Suppressor macrophage treated with lipopolysaccharide for 4 hours (primary cell): ENCODE measurements at regions not wholly inside any gene's neighbourhood (a gene's known extent, or its start where the extent isn't known, plus 50 kb on each side); places are given as distances from the start of the nearest gene placed in this dataset.

ENCODE experiments used
- DNase-seq: peaks from one replicate; pipeline ENCODE4 v3.0.0-alpha.2; 2020

GRCh38 chr2:189268763-189269162 lies 89.2 kb upstream of the COL5A2 start:
- no peak for DNase-seq

GRCh38 chr2:189273734-189274133 lies 94.2 kb upstream of the COL5A2 start:
- DNase-seq: no peak

GRCh38 chr2:189274361-189274760 lies 94.8 kb upstream of the COL5A2 start:
- DNase-seq: no peak

- DNase-seq: peak; percentile 29
Observed at GRCh38 chr2:189276277-189276676, 96.7 kb upstream of the COL5A2 start.

- DNase-seq: no peak
Observed at GRCh38 chr2:189281201-189281600, 101.6 kb upstream of the COL5A2 start.

- DNase-seq: no peak
Observed at GRCh38 chr2:189285349-189285748, 105.8 kb upstream of the COL5A2 start.

- no peak for DNase-seq
Observed at GRCh38 chr2:189285962-189286645, 106.5 kb upstream of the COL5A2 start.

GRCh38 chr2:189287363-189287762 lies 107.8 kb upstream of the COL5A2 start:
- DNase-seq: no peak

GRCh38 chr2:189287982-189288521 lies 108.5 kb upstream of the COL5A2 start:
- DNase-seq: no peak

GRCh38 chr2:189291460-189291859 lies 111.9 kb upstream of the COL5A2 start:
- no peak for DNase-seq

GRCh38 chr2:189293164-189293563 lies 113.6 kb upstream of the COL5A2 start:
- DNase-seq: no peak

- no peak for DNase-seq
Observed at GRCh38 chr2:189297446-189297845, 117.9 kb upstream of the COL5A2 start.

- no peak for DNase-seq
Observed at GRCh38 chr2:189298038-189298437, 118.5 kb upstream of the COL5A2 start.

- DNase-seq: no peak
Observed at GRCh38 chr2:189298481-189298880, 118.9 kb upstream of the COL5A2 start.

GRCh38 chr2:189299974-189300373 lies 120.4 kb upstream of the COL5A2 start:
- DNase-seq: no peak

GRCh38 chr2:189300916-189301315 lies 121.4 kb upstream of the COL5A2 start:
- DNase-seq: no peak

- DNase-seq: no peak
Observed at GRCh38 chr2:189302274-189302948, 122.8 kb upstream of the COL5A2 start.

GRCh38 chr2:189304360-189304759 lies 124.8 kb upstream of the COL5A2 start:
- no peak for DNase-seq

GRCh38 chr2:189305291-189305943 lies 125.9 kb upstream of the COL5A2 start:
- no peak for DNase-seq

GRCh38 chr2:189306525-189306924 lies 127.0 kb upstream of the COL5A2 start:
- no peak for DNase-seq

GRCh38 chr2:189308056-189308790 lies 128.7 kb upstream of the COL5A2 start:
- no peak for DNase-seq

- DNase-seq: no peak
Observed at GRCh38 chr2:189309331-189309730, 129.8 kb upstream of the COL5A2 start.

- DNase-seq: no peak
Observed at GRCh38 chr2:189312211-189312610, 129.1 kb upstream of the WDR75 start.
